Suprapubic skin (tissue), 4 donors: ENCODE measurements at regions not wholly inside any gene's neighbourhood (a gene's known extent, or its start where the extent isn't known, plus 50 kb on each side); places are given as distances from the start of the nearest gene placed in this dataset.

Experiments
- DNase-seq, 2 donors: peaks; one replicate each; pipeline ENCODE4 v3.0.0-alpha.2; 2019; ENCODE audit warnings: low spot score in 2 of 2
- H3K27ac ChIP-seq: fragments of 200-600 bp; sonication (generic); one replicate; pipeline ENCODE4 v1.5.1; 2019
- H3K27me3 ChIP-seq: fragments of 200-600 bp; sonication (generic); one replicate; pipeline ENCODE4 v1.5.1; 2019
- H3K36me3 ChIP-seq: fragments of 200-600 bp; sonication (generic); one replicate; pipeline ENCODE4 v1.5.1; 2019
- H3K4me1 ChIP-seq: fragments of 200-600 bp; sonication (generic); one replicate; pipeline ENCODE4 v1.5.1; 2019
- H3K4me3 ChIP-seq: fragments of 200-600 bp; sonication (generic); one replicate; pipeline ENCODE4 v1.5.1; 2019; ENCODE audit warnings: mild to moderate bottlenecking
- H3K9me3 ChIP-seq: fragments of 200-600 bp; sonication (generic); one replicate; pipeline ENCODE4 v1.5.1; 2019
- CTCF ChIP-seq, 2 donors: fragments of 200-600 bp in 1 of 2; fragments of 450-650 bp in 1 of 2; sonication (generic) in 1 of 2; IDR thresholded peaks; one replicate each; pipeline ENCODE4 v1.5.1; 2016 to 2019; ENCODE audit warnings: antibody characterized with exemption in 2 of 2, mild to moderate bottlenecking in 1 of 2, moderate library complexity in 1 of 2
- EP300 ChIP-seq: sonication (generic); formaldehyde crosslinking; IDR thresholded peaks from one replicate; pipeline ENCODE4 v1.6.1; 2017; ENCODE audit warnings: antibody characterized with exemption
- POLR2A ChIP-seq, 2 donors: fragments of 450-650 bp; IDR thresholded peaks; one replicate each; pipeline ENCODE4 v1.6.1; 2017; ENCODE audit warnings: antibody characterized with exemption in 2 of 2, mild to moderate bottlenecking in 2 of 2, moderate library complexity in 2 of 2
- POLR2AphosphoS5 ChIP-seq, 3 donors: sonication (generic); formaldehyde crosslinking; IDR thresholded peaks; one replicate each; pipeline ENCODE4 v1.6.1; 2017; ENCODE audit warnings: antibody characterized with exemption in 3 of 3
- WGBS: methylation state at CpG from one replicate; pipeline ENCODE4 v1.1.5; 2018; 5-methylcytosine and 5-hydroxymethylcytosine counted together

- no peak overlapping the region for H3K4me3 ChIP-seq
- H3K27ac ChIP-seq: no peak overlapping the region
- DNase-seq: no peak
- H3K9me3 ChIP-seq: no peaks in the 10 kb centered on the region
- WGBS: 68% methylated on average over 2 of the region's 2 CpGs
- no peaks in the 10 kb centered on the region for H3K36me3 ChIP-seq
- TF ChIP-seq EP300 (no peak), POLR2A (IDR thresholded peaks at IDR 0.05) (no peak)
- no peaks in the 10 kb centered on the region for H3K27me3 ChIP-seq
- peaks cover 8% of the 10 kb centered on the region for H3K4me1 ChIP-seq
These were observed 79.4 kb downstream of the LUZP4 start for GRCh38 chrX:115368876-115369275.

- no peaks in the 10 kb centered on the region for H3K9me3 ChIP-seq
- no peaks in the 10 kb centered on the region for H3K27me3 ChIP-seq
- H3K27ac ChIP-seq: no peak overlapping the region
- 36% methylated on average over 4 of the region's 4 CpGs for WGBS
- peaks cover 7% of the 10 kb centered on the region for H3K4me1 ChIP-seq
- DNase-seq: no peak
- TF ChIP-seq POLR2A (IDR thresholded peaks at IDR 0.05) (no peak), POLR2AphosphoS5 (IDR thresholded peaks at IDR 0.05) (no peak), EP300 (no peak), CTCF (IDR thresholded peaks at IDR 0.05) (no peak)
- no peak overlapping the region for H3K4me3 ChIP-seq
- H3K36me3 ChIP-seq: no peaks in the 10 kb centered on the region
These were observed 82.6 kb downstream of the LUZP4 start for GRCh38 chrX:115372152-115372551.

GRCh38 chrX:115373308-115373707 is 83.8 kb downstream of the LUZP4 start:
- Histone ChIP-seq H3K4me3 (no peak overlapping the region), H3K9me3 (no peaks in the 10 kb centered on the region), H3K36me3 (no peaks in the 10 kb centered on the region), H3K27me3 (no peaks in the 10 kb centered on the region), H3K27ac (no peak overlapping the region), H3K4me1 (no peaks in the 10 kb centered on the region)
- TF ChIP-seq POLR2AphosphoS5 (IDR thresholded peaks at IDR 0.05) (no peak), CTCF (IDR thresholded peaks at IDR 0.05) (no peak), POLR2A (IDR thresholded peaks at IDR 0.05) (no peak), EP300 (no peak)
- no peak for DNase-seq
- WGBS: 88% methylated on average over 5 of the region's 5 CpGs

- DNase-seq: no peak
- Histone ChIP-seq H3K9me3 (no peaks in the 10 kb centered on the region), H3K4me3 (no peak overlapping the region), H3K4me1 (no peaks in the 10 kb centered on the region), H3K27ac (no peak overlapping the region), H3K27me3 (no peaks in the 10 kb centered on the region), H3K36me3 (no peaks in the 10 kb centered on the region)
- TF ChIP-seq EP300 (no peak), CTCF (IDR thresholded peaks at IDR 0.05) (no peak), POLR2AphosphoS5 (IDR thresholded peaks at IDR 0.05) (no peak)
- 42% methylated on average over 1 of the region's 1 CpG for WGBS
These were observed 89.0 kb downstream of the LUZP4 start for GRCh38 chrX:115378471-115378870.

GRCh38 chrX:115387327-115387726 is 97.8 kb downstream of the LUZP4 start:
- DNase-seq: no peak
- Histone ChIP-seq H3K27ac (no peak overlapping the region), H3K4me1 (no peaks in the 10 kb centered on the region), H3K27me3 (no peaks in the 10 kb centered on the region), H3K9me3 (no peaks in the 10 kb centered on the region), H3K36me3 (no peaks in the 10 kb centered on the region), H3K4me3 (no peak overlapping the region)
- TF ChIP-seq POLR2AphosphoS5 (IDR thresholded peaks at IDR 0.05): no peak
- TF ChIP-seq EP300: no peak
- no peak for TF ChIP-seq CTCF (IDR thresholded peaks at IDR 0.05)
- TF ChIP-seq POLR2A (IDR thresholded peaks at IDR 0.05): no peak
- WGBS: 96% methylated on average over 2 of the region's 2 CpGs

- Histone ChIP-seq H3K36me3 (no peaks in the 10 kb centered on the region), H3K4me1 (no peaks in the 10 kb centered on the region), H3K27me3 (no peaks in the 10 kb centered on the region), H3K4me3 (no peak overlapping the region), H3K27ac (no peak overlapping the region), H3K9me3 (no peaks in the 10 kb centered on the region)
- WGBS: 86% methylated on average over 4 of the region's 4 CpGs
- TF ChIP-seq EP300 (no peak), POLR2A (IDR thresholded peaks at IDR 0.05) (no peak), CTCF (IDR thresholded peaks at IDR 0.05) (no peak), POLR2AphosphoS5 (IDR thresholded peaks at IDR 0.05) (no peak)
- no peak for DNase-seq
These were observed 99.4 kb downstream of the LUZP4 start for GRCh38 chrX:115388879-115389278.
